Progenitor cell of endocrine pancreas (in vitro differentiated cells): ENCODE measurements at regions not wholly inside any gene's neighbourhood (a gene's known extent, or its start where the extent isn't known, plus 50 kb on each side); places are given as distances from the start of the nearest gene placed in this dataset.

ENCODE experiments used
- DNase-seq: peaks from one replicate; pipeline ENCODE4 v3.0.0; 2021; ENCODE audit warnings: low spot score; ENCODE audit not compliant: unreplicated experiment
- H3K27ac Mint-ChIP-seq: 2 replicates; pipeline ENCODE4 v1.8.0; 2021; ENCODE audit warnings: mild to moderate bottlenecking, moderate library complexity, mixed read lengths
- H3K27me3 Mint-ChIP-seq: 2 replicates; pipeline ENCODE4 v1.8.0; 2021; ENCODE audit warnings: mixed read lengths
- H3K36me3 Mint-ChIP-seq: 2 replicates; pipeline ENCODE4 v1.8.0; 2022; ENCODE audit warnings: mixed read lengths; ENCODE audit not compliant: insufficient read depth
- H3K4me1 Mint-ChIP-seq: 2 replicates; pipeline ENCODE4 v1.8.0; 2021; ENCODE audit warnings: low read depth, mixed read lengths
- H3K4me3 Mint-ChIP-seq: 2 replicates; pipeline ENCODE4 v1.8.0; 2021; ENCODE audit warnings: low read depth, mild to moderate bottlenecking, moderate library complexity, mixed read lengths
- H3K9me3 Mint-ChIP-seq: 2 replicates; pipeline ENCODE4 v1.8.0; 2021; ENCODE audit warnings: low read depth, mixed read lengths
- TF ChIP-seq, protein P1 (sequence below): fragments of 200-600 bp; sonication (generic); IDR thresholded peaks from one replicate; pipeline ENCODE4 v1.5.0; 2021; ENCODE audit warnings: antibody characterized with exemption, mild to moderate bottlenecking; ENCODE audit not compliant: unreplicated experiment

DNA sequence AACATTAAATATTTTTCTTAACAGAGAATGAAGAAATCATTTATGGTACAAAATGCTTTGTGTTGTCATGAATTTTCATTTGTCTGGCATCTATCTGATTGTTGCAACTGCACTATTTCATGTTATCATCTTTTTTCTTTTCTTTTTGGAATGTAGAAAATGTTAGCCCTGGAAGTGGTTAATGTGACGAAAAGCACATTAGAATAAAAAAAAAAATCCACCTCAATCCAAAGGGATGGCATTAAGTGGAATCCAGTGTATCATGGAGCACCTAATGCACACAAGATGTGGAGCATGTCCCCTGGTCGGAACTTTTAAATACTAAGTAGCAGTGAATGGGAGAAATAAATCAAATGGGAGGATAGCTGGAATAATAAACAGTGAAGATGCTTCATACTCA, 172.9 kb upstream of the MCHR2 start:
- TF ChIP-seq, protein P1, sequence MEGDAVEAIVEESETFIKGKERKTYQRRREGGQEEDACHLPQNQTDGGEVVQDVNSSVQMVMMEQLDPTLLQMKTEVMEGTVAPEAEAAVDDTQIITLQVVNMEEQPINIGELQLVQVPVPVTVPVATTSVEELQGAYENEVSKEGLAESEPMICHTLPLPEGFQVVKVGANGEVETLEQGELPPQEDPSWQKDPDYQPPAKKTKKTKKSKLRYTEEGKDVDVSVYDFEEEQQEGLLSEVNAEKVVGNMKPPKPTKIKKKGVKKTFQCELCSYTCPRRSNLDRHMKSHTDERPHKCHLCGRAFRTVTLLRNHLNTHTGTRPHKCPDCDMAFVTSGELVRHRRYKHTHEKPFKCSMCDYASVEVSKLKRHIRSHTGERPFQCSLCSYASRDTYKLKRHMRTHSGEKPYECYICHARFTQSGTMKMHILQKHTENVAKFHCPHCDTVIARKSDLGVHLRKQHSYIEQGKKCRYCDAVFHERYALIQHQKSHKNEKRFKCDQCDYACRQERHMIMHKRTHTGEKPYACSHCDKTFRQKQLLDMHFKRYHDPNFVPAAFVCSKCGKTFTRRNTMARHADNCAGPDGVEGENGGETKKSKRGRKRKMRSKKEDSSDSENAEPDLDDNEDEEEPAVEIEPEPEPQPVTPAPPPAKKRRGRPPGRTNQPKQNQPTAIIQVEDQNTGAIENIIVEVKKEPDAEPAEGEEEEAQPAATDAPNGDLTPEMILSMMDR: no peak
- H3K36me3 Mint-ChIP-seq: no peaks in the 10 kb centered on the region
- H3K4me1 Mint-ChIP-seq: no peaks in the 10 kb centered on the region
- DNase-seq: no peak
- no peak overlapping the region for H3K27ac Mint-ChIP-seq
- no peak overlapping the region for H3K4me3 Mint-ChIP-seq
- H3K9me3 Mint-ChIP-seq: no peaks in the 10 kb centered on the region
- no peaks in the 10 kb centered on the region for H3K27me3 Mint-ChIP-seq

DNA sequence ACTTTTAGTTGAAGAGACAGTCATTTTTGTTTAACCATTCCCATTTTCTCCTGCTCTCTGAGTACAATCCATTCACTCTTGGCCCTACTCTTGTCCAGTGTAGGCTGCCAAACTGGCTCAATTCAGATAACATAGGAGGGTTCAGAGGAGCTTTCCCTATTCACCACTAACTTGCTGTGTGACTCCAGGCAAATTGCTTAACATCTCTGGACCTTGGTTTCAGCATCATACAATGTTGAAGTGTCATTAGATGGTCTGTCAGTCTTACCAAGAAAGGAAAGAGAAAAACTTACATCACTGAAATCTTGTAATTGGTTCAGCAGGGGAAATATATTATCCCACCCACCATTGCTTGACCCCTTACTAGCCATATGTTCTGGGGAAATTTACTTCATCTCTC, 171.4 kb upstream of the MCHR2 start:
- H3K27me3 Mint-ChIP-seq: no peaks in the 10 kb centered on the region
- H3K36me3 Mint-ChIP-seq: no peaks in the 10 kb centered on the region
- H3K9me3 Mint-ChIP-seq: no peaks in the 10 kb centered on the region
- DNase-seq: no peak
- H3K4me1 Mint-ChIP-seq: peaks cover 2% of the 10 kb centered on the region
- TF ChIP-seq, protein P1: no peak
- no peak overlapping the region for H3K4me3 Mint-ChIP-seq
- H3K27ac Mint-ChIP-seq: no peak overlapping the region

DNA sequence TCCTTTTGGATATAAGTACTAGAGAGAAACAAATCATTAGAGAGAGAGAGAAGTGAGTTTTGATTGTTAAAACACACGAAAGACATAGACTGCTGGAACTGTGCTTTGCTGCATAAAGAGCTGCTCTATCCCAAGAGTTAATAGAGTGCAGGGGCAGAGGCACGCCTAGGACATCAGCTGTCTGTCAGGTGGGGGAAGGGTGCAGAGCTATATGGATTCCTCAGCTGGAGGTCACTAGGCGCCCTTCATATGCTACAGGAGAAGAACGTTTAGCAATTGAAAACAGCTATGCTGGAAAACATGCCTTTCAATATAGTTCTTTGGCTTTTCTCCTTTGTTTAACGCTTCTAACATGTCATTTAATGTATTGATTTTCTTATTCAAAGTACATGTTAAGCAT, 169.0 kb upstream of the MCHR2 start:
- peaks cover 3% of the 10 kb centered on the region for H3K4me1 Mint-ChIP-seq

DNA sequence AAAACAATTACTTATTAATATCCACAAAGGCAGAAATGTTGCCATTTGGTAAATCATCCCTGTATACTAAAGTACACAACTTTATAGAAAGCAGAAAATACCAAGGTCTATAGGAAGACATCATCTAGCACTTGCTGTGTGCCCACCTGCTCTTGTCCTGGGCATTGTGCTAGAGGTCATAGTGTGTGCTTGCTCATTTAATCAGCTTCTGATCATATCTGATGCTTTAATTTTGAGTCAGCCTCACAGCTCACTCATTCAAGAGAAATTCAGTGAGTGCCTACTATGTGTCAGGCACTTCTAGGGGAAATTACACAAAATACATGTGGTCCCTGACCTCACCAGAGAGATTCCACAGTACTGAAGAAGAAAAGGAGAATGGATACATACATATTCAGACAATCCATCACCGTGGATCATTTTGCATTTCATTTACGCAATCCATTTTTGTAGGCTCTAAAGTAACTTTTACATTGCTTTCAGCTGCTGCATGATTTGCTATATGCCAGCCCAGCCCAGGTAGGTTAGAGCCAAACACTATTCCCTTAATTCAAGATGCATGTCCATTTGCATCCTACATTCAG, 167.9 kb upstream of the MCHR2 start:
- peaks cover 2% of the 10 kb centered on the region for H3K9me3 Mint-ChIP-seq
- H3K36me3 Mint-ChIP-seq: no peaks in the 10 kb centered on the region

More for the DNA sequence above, 169.0 kb upstream of the MCHR2 start:
- Mint-ChIP-seq H3K27ac (no peak overlapping the region), H3K36me3 (no peaks in the 10 kb centered on the region), H3K4me3 (no peak overlapping the region), H3K9me3 (no peaks in the 10 kb centered on the region), H3K27me3 (no peaks in the 10 kb centered on the region)
- DNase-seq: no peak
- TF ChIP-seq, protein P1: no peak

DNA sequence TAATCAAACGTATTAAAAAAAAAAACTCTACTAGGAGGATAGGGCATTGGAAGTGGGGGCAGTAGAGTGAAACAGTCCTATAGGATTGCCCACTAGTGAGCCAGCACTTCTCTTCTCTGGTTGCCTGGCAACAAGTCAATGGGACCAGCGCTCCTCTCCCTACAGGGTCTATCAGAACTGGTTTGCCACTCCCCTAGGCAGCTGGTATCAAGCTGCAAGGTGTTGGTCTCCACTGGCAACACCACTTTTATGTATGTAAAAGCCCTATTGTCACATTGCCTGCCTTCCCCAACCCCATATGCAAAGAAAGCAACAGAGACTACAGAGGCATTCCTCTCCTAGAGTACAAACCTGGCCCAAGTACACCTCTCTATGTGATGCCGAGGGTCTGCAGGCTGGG, 166.9 kb upstream of the MCHR2 start:
- TF ChIP-seq, protein P1: no peak
- no peak for DNase-seq
- Mint-ChIP-seq H3K27me3 (no peaks in the 10 kb centered on the region), H3K36me3 (no peaks in the 10 kb centered on the region), H3K4me3 (no peak overlapping the region), H3K27ac (no peak overlapping the region), H3K4me1 (peaks cover 3% of the 10 kb centered on the region), H3K9me3 (peaks cover 4% of the 10 kb centered on the region)

More for the DNA sequence above, 167.9 kb upstream of the MCHR2 start:
- Mint-ChIP-seq H3K27ac (no peak overlapping the region), H3K4me1 (peaks cover 3% of the 10 kb centered on the region), H3K4me3 (no peak overlapping the region), H3K27me3 (no peaks in the 10 kb centered on the region)
- TF ChIP-seq, protein P1: no peak
- no peak for DNase-seq
